ENCODE measurements at regions not wholly inside any gene's neighbourhood (a gene's known extent, or its start where the extent isn't known, plus 50 kb on each side); places are given as distances from the start of the nearest gene placed in this dataset.

- no peak overlapping the region for H3K4me2 ChIP-seq (ENCODE audit: low read length)
- H3K36me3 ChIP-seq (ENCODE audit: control insufficient read depth, insufficient read depth, low read length): no peaks in the 10 kb centered on the region
- no peak overlapping the region for H3K9ac ChIP-seq
- no peaks in the 10 kb centered on the region for H3K79me2 ChIP-seq
- no peak overlapping the region for H3K27ac ChIP-seq
- no peak for TF ChIP-seq CTCF (IDR thresholded peaks at IDR 0.05)
- no peaks in the 10 kb centered on the region for H3K9me3 ChIP-seq (ENCODE audit: control insufficient read depth, low read length)
- no peaks in the 10 kb centered on the region for H3K27me3 ChIP-seq (ENCODE audit: control insufficient read depth, insufficient read depth, low read length)
- no peaks in the 10 kb centered on the region for H3K4me1 ChIP-seq
- no peak overlapping the region for H3K4me3 ChIP-seq (ENCODE audit: low read depth, low read length)
- H2AFZ ChIP-seq: no peak overlapping the region
These were observed 93.3 kb downstream of the MARCHF4 start for GRCh38 chr2:216279031-216279430.

- H3K4me1 ChIP-seq: no peaks in the 10 kb centered on the region
- H3K27ac ChIP-seq: no peak overlapping the region
- H3K9ac ChIP-seq: no peak overlapping the region
- H3K36me3 ChIP-seq (ENCODE audit: control insufficient read depth, insufficient read depth, low read length): no peaks in the 10 kb centered on the region
- no peaks in the 10 kb centered on the region for H3K27me3 ChIP-seq (ENCODE audit: control insufficient read depth, insufficient read depth, low read length)
- H2AFZ ChIP-seq: no peak overlapping the region
- H3K4me2 ChIP-seq (ENCODE audit: low read length): no peak overlapping the region
- TF ChIP-seq CTCF (IDR thresholded peaks at IDR 0.05): no peak
- H3K4me3 ChIP-seq (ENCODE audit: low read depth, low read length): no peak overlapping the region
- H3K79me2 ChIP-seq: no peaks in the 10 kb centered on the region
- no peaks in the 10 kb centered on the region for H3K9me3 ChIP-seq (ENCODE audit: control insufficient read depth, low read length)
These were observed 96.4 kb downstream of the MARCHF4 start for GRCh38 chr2:216275890-216276289.

GRCh38 chr2:216274194-216274840, 98.0 kb downstream of the MARCHF4 start:
- Histone ChIP-seq H3K27ac (no peak overlapping the region), H3K4me2 (ENCODE audit: low read length) (no peak overlapping the region), H2AFZ (no peak overlapping the region), H3K79me2 (no peaks in the 10 kb centered on the region), H3K9ac (no peak overlapping the region), H3K4me3 (ENCODE audit: low read depth, low read length) (no peak overlapping the region), H3K36me3 (ENCODE audit: control insufficient read depth, insufficient read depth, low read length) (no peaks in the 10 kb centered on the region), H3K9me3 (ENCODE audit: control insufficient read depth, low read length) (no peaks in the 10 kb centered on the region), H3K4me1 (peaks cover under 1% of the 10 kb centered on the region), H3K27me3 (ENCODE audit: control insufficient read depth, insufficient read depth, low read length) (no peaks in the 10 kb centered on the region)
- TF ChIP-seq CTCF (IDR thresholded peaks at IDR 0.05): no peak

- Histone ChIP-seq H3K27me3 (ENCODE audit: control insufficient read depth, insufficient read depth, low read length) (no peaks in the 10 kb centered on the region), H3K9me3 (ENCODE audit: control insufficient read depth, low read length) (no peaks in the 10 kb centered on the region), H3K79me2 (no peaks in the 10 kb centered on the region), H3K9ac (no peak overlapping the region), H3K4me2 (ENCODE audit: low read length) (no peak overlapping the region), H2AFZ (no peak overlapping the region), H3K36me3 (ENCODE audit: control insufficient read depth, insufficient read depth, low read length) (no peaks in the 10 kb centered on the region), H3K27ac (no peak overlapping the region), H3K4me3 (ENCODE audit: low read depth, low read length) (no peak overlapping the region), H3K4me1 (no peaks in the 10 kb centered on the region)
- TF ChIP-seq CTCF (IDR thresholded peaks at IDR 0.05): no peak
These were observed 111.2 kb downstream of the MARCHF4 start for GRCh38 chr2:216261042-216261537.

GRCh38 chr2:216260629-216261028, 111.7 kb downstream of the MARCHF4 start:
- Histone ChIP-seq H3K4me1 (no peaks in the 10 kb centered on the region), H3K4me3 (ENCODE audit: low read depth, low read length) (no peak overlapping the region), H3K9ac (no peak overlapping the region), H3K79me2 (no peaks in the 10 kb centered on the region), H3K4me2 (ENCODE audit: low read length) (no peak overlapping the region), H3K9me3 (ENCODE audit: control insufficient read depth, low read length) (no peaks in the 10 kb centered on the region), H3K36me3 (ENCODE audit: control insufficient read depth, insufficient read depth, low read length) (no peaks in the 10 kb centered on the region), H3K27me3 (ENCODE audit: control insufficient read depth, insufficient read depth, low read length) (no peaks in the 10 kb centered on the region), H2AFZ (no peak overlapping the region), H3K27ac (no peak overlapping the region)
- TF ChIP-seq CTCF (IDR thresholded peaks at IDR 0.05): no peak

All from parathyroid adenoma (tissue), 2 donors.